Pancreas (tissue), 10 donors: ENCODE measurements at regions not wholly inside any gene's neighbourhood (a gene's known extent, or its start where the extent isn't known, plus 50 kb on each side); places are given as distances from the start of the nearest gene placed in this dataset.

Experiments used
- ATAC-seq, 4 donors: fragments of 200-7000 bp; cut with Tn5 transposase; one replicate each; pipeline versions ENCODE4 v1.8.0 to v1.9.1; 2020; ENCODE audit warnings: mild to moderate bottlenecking in 4 of 4, moderate library complexity in 4 of 4
- DNase-seq, 6 donors: peaks; one replicate each; pipeline ENCODE4 v3.0.0-alpha.2; 2020
- FAIRE-seq: peaks from 2 replicates; lab custom pipeline; 2012; peaks lifted over from hg19 to GRCh38; lab: Jason Lieb, UNC
- H3K27ac ChIP-seq, 4 donors: fragments of 200-600 bp; sonication (generic); 1 replicate in 3 of 4; 2 replicates in 1 of 4; pipeline versions ENCODE4 v1.5.0 to v1.8.0; 2020
- H3K27me3 ChIP-seq, 4 donors: fragments of 200-600 bp; one replicate each; pipeline ENCODE4 v1.8.0; 2021
- H3K36me3 ChIP-seq, 3 donors: fragments of 200-600 bp; sonication (generic) in 1 of 3; one replicate each; pipeline versions ENCODE4 v1.5.0 to v1.8.0; 2020 to 2021
- H3K4me1 ChIP-seq, 3 donors: fragments of 200-600 bp; one replicate each; pipeline ENCODE4 v1.8.0; 2021
- H3K4me3 ChIP-seq, 4 donors: fragments of 200-600 bp; sonication (generic) in 2 of 4; one replicate each; pipeline versions ENCODE4 v1.5.0 to v1.8.0; 2020 to 2021
- H3K9me3 ChIP-seq, 4 donors: fragments of 200-600 bp; one replicate each; pipeline ENCODE4 v1.8.0; 2021
- CTCF ChIP-seq, 4 donors: fragments of 200-600 bp; sonication (generic) in 3 of 4; IDR thresholded peaks; one replicate each; pipeline versions ENCODE4 v1.5.0 to v1.8.0; 2021; ENCODE audit warnings: antibody characterized with exemption in 4 of 4
- WGBS, 2 donors: extraction: QIAGEN DNeasy Blood & Tissue Kit; methylation state at CpG; one replicate each; pipeline ENCODE4 v1.1.7; 2013; 5-methylcytosine and 5-hydroxymethylcytosine counted together
- intact Hi-C, 3 donors: fragments of 100-400 bp; cut with DNase I; formaldehyde crosslinking; loops; one replicate each; pipeline versions ENCODE4 v1.11.1 to v1.14.2; 2022
- donor health status: healthy with polysubstance abuse.
- donor health status: DM: no; HTN: no; CAD: no; lungs with moderate emphysema.
- donor health status: DM: no; HTN: no; CAD: no.
- donor health status: control.
- donor health status: control.
- donor health status: Bipolar disorder and iron deficiency.
- donor health status: DM: yes; HTN: yes; CAD: no.
- donor health status: DM: no; HTN: no; CAD: no.
- donor health status: DM: no; HTN: no; CAD: no.
- donor health status: DM: yes; HTN: yes; CAD: no.

DNA sequence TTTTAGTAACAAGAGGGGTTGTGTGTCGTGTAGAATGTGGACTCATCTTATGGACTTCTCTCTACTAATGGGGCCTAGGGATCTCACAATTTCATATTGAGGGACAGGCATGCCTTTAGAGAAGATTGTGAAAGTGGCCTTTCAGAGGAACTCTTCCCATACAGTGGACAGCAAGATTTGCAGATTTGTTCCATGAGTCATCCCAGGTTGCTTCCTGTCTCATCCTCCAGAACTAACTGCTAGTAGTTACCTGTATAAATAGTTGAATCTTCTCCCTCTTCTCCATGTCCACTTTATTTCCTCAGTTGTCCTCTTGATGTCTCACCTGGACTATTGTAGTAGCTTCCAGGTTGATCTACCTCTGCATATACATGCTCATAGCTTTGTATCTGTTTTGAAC is 997.5 kb upstream of the CTNND2 start:
- Histone ChIP-seq H3K9me3 (no peaks in the 10 kb centered on the region), H3K4me3 (no peak overlapping the region), H3K36me3 (no peaks in the 10 kb centered on the region), H3K4me1 (no peaks in the 10 kb centered on the region), H3K27me3 (no peaks in the 10 kb centered on the region), H3K27ac (no peak overlapping the region)
- FAIRE-seq = no peak
- intact Hi-C loops = no loop called here
- WGBS, 2 donors = 38 to 73% methylated on average over 1 of the region's 1 CpG
- no peak for ATAC-seq
- no peak for TF ChIP-seq CTCF (IDR thresholded peaks at IDR 0.05)
- no peak for DNase-seq

- TF ChIP-seq CTCF (IDR thresholded peaks at IDR 0.05) = no peak
- H3K4me1 ChIP-seq = no peaks in the 10 kb centered on the region
- ATAC-seq (no peak), DNase-seq (no peak), FAIRE-seq (no peak)
- WGBS, 2 donors = 58 to 65% methylated on average over 3 of the region's 3 CpGs
- H3K36me3 ChIP-seq = no peaks in the 10 kb centered on the region
- H3K27me3 ChIP-seq = no peaks in the 10 kb centered on the region
- no peak overlapping the region for H3K27ac ChIP-seq
- H3K9me3 ChIP-seq = no peaks in the 10 kb centered on the region
- intact Hi-C loops = no loop called here
- no peak overlapping the region for H3K4me3 ChIP-seq
Observed at GRCh38 chr5:12896086-12896485, 991.8 kb upstream of the CTNND2 start.

DNA sequence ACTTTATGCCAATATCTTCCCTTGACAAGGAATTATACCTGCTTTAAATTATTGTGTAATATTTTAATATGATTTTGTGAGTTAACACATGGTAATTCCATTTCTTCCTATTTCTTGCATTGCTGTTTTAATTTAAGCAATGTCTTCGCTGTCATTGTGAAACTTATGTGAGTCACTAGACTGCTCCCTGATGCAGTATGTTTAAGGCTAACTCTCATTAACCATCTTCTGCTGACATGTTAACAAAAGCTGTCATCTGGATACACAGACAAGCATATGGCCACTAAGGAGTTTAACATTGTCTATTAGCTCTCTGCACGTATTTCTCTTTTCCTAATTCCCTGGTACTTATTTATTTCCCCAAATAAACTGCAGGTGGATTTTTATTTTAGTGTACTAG is 980.8 kb upstream of the CTNND2 start:
- peaks cover 0 to 3% (median 0%) of the 10 kb centered on the region in 3 donors for H3K36me3 ChIP-seq
- DNase-seq = no peak
- TF ChIP-seq CTCF (IDR thresholded peaks at IDR 0.05) = no peak
- no peak overlapping the region for H3K4me3 ChIP-seq
- no peaks in the 10 kb centered on the region for H3K9me3 ChIP-seq
- WGBS, 2 donors = 50 to 58% methylated on average over 2 of the region's 2 CpGs
- no peaks in the 10 kb centered on the region for H3K27me3 ChIP-seq
- H3K4me1 ChIP-seq = no peaks in the 10 kb centered on the region
- FAIRE-seq = no peak
- intact Hi-C loops = no loop called here
- H3K27ac ChIP-seq = no peak overlapping the region
- ATAC-seq = no peak

GRCh38 chr5:12883395-12883794 is 979.1 kb upstream of the CTNND2 start:
- Histone ChIP-seq H3K27me3 (no peaks in the 10 kb centered on the region), H3K27ac (no peak overlapping the region), H3K4me3 (no peak overlapping the region), H3K9me3 (no peaks in the 10 kb centered on the region), H3K4me1 (no peaks in the 10 kb centered on the region), H3K36me3 (peaks cover 0 to 3% (median 0%) of the 10 kb centered on the region in 3 donors)
- intact Hi-C loops = no loop called here
- WGBS, 2 donors = 70 to 84% methylated on average over 5 of the region's 5 CpGs
- DNase-seq (no peak), ATAC-seq (no peak), FAIRE-seq (no peak)
- TF ChIP-seq CTCF (IDR thresholded peaks at IDR 0.05) = no peak

GRCh38 chr5:12876541-12877298 is 972.5 kb upstream of the CTNND2 start:
- ATAC-seq (no peak), DNase-seq (no peak), FAIRE-seq (no peak)
- WGBS, 2 donors = 44 to 60% methylated on average over 1 of the region's 1 CpG
- Histone ChIP-seq H3K27me3 (no peaks in the 10 kb centered on the region), H3K36me3 (no peaks in the 10 kb centered on the region), H3K4me3 (no peak overlapping the region), H3K9me3 (no peaks in the 10 kb centered on the region), H3K4me1 (no peaks in the 10 kb centered on the region), H3K27ac (no peak overlapping the region)
- TF ChIP-seq CTCF (IDR thresholded peaks at IDR 0.05) = no peak
- intact Hi-C loops = no loop called here
